ENCODE measurements at regions not wholly inside any gene's neighbourhood (a gene's known extent, or its start where the extent isn't known, plus 50 kb on each side); places are given as distances from the start of the nearest gene placed in this dataset.

DNA sequence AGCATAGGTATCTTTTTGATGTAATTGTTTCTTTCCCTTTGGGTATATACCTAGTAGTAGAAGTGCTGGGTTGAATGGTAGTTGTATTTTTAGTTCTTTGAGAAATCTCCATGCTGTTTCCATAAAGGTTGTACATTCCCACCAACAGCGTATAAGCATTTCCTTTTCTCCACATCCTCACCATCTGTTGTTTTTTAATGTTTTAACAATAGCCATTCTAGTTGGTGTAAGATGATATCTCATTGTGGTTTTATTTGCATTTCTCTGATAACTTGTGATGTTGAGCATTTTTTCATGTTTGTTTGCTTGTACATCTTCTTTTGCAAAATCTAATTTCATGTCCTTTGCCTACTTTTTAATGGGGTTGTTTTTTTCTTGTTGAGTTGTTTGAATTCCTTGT, 80.0 kb upstream of the TMC3 start:
- TF ChIP-seq, protein P1, sequence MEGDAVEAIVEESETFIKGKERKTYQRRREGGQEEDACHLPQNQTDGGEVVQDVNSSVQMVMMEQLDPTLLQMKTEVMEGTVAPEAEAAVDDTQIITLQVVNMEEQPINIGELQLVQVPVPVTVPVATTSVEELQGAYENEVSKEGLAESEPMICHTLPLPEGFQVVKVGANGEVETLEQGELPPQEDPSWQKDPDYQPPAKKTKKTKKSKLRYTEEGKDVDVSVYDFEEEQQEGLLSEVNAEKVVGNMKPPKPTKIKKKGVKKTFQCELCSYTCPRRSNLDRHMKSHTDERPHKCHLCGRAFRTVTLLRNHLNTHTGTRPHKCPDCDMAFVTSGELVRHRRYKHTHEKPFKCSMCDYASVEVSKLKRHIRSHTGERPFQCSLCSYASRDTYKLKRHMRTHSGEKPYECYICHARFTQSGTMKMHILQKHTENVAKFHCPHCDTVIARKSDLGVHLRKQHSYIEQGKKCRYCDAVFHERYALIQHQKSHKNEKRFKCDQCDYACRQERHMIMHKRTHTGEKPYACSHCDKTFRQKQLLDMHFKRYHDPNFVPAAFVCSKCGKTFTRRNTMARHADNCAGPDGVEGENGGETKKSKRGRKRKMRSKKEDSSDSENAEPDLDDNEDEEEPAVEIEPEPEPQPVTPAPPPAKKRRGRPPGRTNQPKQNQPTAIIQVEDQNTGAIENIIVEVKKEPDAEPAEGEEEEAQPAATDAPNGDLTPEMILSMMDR (IDR thresholded peaks at IDR 0.05; ENCODE audit: poor library complexity) = no peak
- no peak for TF ChIP-seq EZH2phosphoT487 (IDR thresholded peaks at IDR 0.05; ENCODE audit: low read depth, severe bottlenecking, unreplicated experiment)

All from hepatocyte (in vitro differentiated cells).